ENCODE measurements at regions not wholly inside any gene's neighbourhood (a gene's known extent, or its start where the extent isn't known, plus 50 kb on each side); places are given as distances from the start of the nearest gene placed in this dataset.

DNA sequence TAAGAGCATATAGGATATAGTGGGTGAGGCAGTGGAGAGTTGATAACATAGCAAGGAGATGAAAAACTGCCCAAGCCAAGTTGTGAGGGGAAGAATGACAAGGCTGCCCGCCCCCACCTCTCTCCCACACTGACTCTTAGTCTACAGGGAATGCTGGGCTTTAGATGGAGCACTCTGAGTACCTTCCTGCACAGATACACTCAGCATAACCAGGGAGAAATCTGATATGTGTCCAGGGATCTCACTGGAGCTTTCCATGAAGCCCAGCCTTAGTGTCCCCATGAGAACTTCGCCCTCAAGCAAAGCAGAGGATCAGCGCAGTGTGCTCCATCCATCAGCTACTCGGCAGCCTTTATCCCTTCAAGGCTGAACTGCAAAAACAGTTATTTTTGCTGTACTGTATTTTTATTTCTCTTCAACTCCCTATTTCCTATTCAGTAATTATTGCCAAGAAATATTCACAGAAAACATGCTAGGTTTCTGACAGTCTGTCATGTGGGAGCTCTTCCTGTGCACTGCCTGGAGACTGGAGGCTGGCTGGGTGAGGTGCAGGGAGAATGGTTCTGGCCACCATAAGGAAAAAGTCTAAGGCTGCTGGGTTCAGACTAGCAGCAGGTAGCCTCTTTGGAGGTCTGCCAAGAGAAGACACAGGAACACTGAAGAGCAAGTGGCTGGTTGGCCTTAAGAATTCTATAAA lies 475.2 kb upstream of the PPP2R3A start:
- DNase-seq (ENCODE audit: insufficient read length) (no peak), FAIRE-seq (no peak)
- TF ChIP-seq POLR2A (IDR thresholded peaks at IDR 0.05; ENCODE audit: low read depth, low read length): no peak
- TF ChIP-seq TAF1 (IDR thresholded peaks at IDR 0.05; ENCODE audit: borderline replicate concordance, low read depth, low read length): no peak
- no peak for TF ChIP-seq POLR2AphosphoS5 (IDR thresholded peaks at IDR 0.05; ENCODE audit: low read depth, low read length)

DNA sequence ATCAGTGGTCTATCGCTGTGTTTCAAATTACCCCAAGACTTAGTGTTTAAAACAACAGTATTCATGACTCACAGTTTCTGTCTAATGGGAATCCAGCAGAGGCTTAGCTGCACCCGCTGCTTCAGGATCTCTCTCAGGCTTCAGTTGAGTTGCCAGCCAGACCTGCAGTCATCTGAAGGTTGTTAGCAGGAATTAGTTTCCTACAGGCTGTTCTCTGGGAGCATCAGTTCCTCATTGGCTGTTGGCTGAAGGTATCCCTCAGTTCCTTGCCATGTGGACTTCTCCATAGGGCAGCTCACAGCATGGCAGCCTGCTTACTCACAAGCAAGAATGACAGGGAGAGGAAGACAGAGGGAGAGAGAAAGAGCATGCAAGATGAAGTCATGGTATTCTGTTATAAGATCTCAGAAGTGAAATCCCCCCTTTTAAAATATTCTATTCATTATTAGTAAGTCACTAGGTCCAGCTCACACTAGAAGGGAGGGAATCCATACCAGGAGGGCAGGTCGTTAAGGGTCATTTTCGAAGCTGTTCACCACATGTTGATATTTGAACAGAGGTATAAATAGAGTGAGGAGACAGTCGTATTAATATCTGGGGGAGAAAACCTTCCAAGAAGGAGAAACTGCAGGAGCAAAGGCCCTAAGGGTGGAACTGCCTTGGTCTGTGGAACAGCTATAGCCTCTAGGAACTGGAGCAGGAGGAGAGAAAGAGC lies 473.9 kb upstream of the PPP2R3A start:
- no peak for DNase-seq (ENCODE audit: insufficient read length)
- no peak for FAIRE-seq
- TF ChIP-seq POLR2A (IDR thresholded peaks at IDR 0.05; ENCODE audit: low read depth, low read length) (no peak), POLR2AphosphoS5 (IDR thresholded peaks at IDR 0.05; ENCODE audit: low read depth, low read length) (no peak), TAF1 (IDR thresholded peaks at IDR 0.05; ENCODE audit: borderline replicate concordance, low read depth, low read length) (no peak)

DNA sequence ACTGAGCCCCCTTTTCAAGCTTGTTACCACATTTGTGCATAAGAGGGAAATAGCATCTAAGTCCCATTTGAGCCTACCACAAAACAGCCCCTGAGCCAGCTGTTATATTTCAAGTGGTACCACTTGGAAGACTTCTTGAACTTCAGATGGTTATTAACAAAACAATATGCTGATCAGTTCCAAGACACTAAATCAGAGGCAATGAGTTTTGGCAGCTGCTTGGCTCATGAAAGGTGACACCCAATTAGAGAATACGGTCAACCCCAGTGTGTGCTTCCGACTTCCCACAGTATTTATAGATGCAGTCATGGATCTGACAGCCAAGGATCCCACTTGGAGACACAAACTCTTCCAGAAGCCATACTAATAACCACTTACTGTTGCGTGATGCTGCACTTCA lies 469.6 kb upstream of the PPP2R3A start:
- TF ChIP-seq POLR2A (IDR thresholded peaks at IDR 0.05; ENCODE audit: low read depth, low read length) (no peak), TAF1 (IDR thresholded peaks at IDR 0.05; ENCODE audit: borderline replicate concordance, low read depth, low read length) (no peak), POLR2AphosphoS5 (IDR thresholded peaks at IDR 0.05; ENCODE audit: low read depth, low read length) (no peak)
- no peak for DNase-seq (ENCODE audit: insufficient read length)

DNA sequence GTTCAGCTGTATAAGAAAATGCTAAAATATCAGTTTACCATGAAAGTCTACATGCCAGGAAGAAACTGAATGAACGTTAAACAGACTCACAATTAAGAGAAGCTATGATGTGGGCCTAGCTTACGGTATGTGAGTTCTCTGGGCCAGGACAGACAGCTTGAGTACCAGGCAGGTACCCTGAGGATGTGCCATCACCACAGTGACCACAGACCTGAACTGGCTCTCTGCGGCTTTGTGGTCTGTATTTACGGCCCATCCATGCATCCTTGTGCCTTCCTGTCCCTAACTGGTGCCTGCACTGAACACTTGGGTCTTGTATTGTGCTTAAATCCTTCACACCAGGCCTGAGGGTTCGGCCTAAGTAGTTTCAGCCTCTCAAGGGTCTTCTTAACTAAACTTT lies 467.5 kb upstream of the PPP2R3A start:
- DNase-seq (ENCODE audit: insufficient read length) (no peak), FAIRE-seq (no peak)
- no peak for TF ChIP-seq TAF1 (IDR thresholded peaks at IDR 0.05; ENCODE audit: borderline replicate concordance, low read depth, low read length)
- no peak for TF ChIP-seq POLR2AphosphoS5 (IDR thresholded peaks at IDR 0.05; ENCODE audit: low read depth, low read length)
- no peak for TF ChIP-seq POLR2A (IDR thresholded peaks at IDR 0.05; ENCODE audit: low read depth, low read length)

More for the DNA sequence above, 469.6 kb upstream of the PPP2R3A start:
- FAIRE-seq: no peak

DNA sequence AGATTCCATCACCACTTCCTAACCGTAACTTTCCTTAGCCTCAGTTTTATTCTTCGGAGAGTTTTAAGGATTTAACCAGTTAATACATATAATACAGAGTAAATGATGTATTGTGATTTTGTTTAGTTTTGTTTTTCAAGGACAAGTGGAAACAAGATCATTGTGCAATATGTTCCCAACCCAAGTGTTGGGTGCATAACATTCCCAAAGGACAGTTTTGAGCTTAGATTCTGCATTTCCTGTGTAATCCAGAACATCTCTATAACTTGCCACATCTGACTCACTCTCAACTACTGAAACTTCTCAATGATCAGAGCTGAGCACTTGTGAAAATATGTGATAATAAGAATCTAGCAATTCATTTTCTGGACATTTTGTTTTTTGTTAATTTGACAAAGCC lies 466.1 kb upstream of the PPP2R3A start:
- no peak for FAIRE-seq
- TF ChIP-seq POLR2A (IDR thresholded peaks at IDR 0.05; ENCODE audit: low read depth, low read length) (no peak), TAF1 (IDR thresholded peaks at IDR 0.05; ENCODE audit: borderline replicate concordance, low read depth, low read length) (no peak), POLR2AphosphoS5 (IDR thresholded peaks at IDR 0.05; ENCODE audit: low read depth, low read length) (no peak)

DNA sequence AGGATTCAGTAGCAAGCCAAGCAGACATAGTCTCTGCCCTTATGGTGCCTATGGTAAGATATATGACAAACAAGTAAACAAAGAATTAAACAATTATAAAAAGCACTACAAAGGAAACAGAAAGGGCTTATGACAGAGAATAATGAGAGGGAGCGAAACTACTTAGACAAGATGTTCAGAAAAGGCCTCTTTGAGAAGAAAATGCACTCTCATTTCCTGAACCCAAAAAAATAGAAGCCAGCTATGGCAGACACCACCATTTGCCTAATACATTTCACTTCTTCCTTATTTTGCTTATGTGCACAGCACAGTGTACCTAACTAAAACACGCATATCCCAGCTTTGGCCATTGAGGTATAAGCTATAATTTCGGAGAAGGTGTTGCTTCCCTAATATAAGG lies 465.5 kb upstream of the PPP2R3A start:
- FAIRE-seq: no peak
- no peak for DNase-seq (ENCODE audit: insufficient read length)
- TF ChIP-seq POLR2AphosphoS5 (IDR thresholded peaks at IDR 0.05; ENCODE audit: low read depth, low read length): no peak
- no peak for TF ChIP-seq TAF1 (IDR thresholded peaks at IDR 0.05; ENCODE audit: borderline replicate concordance, low read depth, low read length)
- TF ChIP-seq POLR2A (IDR thresholded peaks at IDR 0.05; ENCODE audit: low read depth, low read length): no peak

More for the DNA sequence above, 466.1 kb upstream of the PPP2R3A start:
- DNase-seq (ENCODE audit: insufficient read length): no peak

DNA sequence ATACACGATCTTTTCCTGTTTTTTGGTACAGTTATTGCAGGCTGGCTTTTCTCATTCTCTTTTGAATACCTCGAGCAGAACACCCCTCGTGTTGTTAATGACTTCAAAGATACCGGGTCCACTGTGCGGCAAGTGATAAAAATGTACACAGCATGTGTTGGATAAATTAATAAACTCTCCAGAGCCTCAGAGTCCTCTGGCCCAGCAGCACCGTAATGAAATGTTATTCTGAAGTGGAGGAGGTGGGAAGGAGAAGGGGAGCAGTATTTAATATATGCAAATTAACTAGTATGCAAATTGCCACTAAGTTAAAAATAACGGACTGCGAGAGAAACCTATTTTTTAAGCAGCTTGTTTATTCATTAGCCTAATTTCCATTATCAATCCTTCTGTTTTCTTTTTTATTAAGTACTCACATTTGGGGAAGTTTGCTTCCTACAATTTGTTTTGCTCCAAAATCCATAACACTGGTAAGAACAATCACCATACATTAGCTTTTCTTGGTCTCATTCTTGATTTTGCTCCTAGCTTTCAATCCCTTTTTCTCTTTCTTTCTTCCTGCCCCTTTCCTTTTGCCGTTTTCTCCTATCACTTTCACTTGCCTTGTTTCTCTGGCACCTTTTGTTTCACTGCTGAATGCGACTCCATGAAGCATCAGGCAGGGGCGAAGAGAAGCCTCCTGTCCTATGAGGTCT lies 462.3 kb upstream of the PPP2R3A start:
- FAIRE-seq (no peak), DNase-seq (ENCODE audit: insufficient read length) (no peak)
- TF ChIP-seq POLR2A (IDR thresholded peaks at IDR 0.05; ENCODE audit: low read depth, low read length) (no peak), TAF1 (IDR thresholded peaks at IDR 0.05; ENCODE audit: borderline replicate concordance, low read depth, low read length) (no peak), POLR2AphosphoS5 (IDR thresholded peaks at IDR 0.05; ENCODE audit: low read depth, low read length) (no peak)

DNA sequence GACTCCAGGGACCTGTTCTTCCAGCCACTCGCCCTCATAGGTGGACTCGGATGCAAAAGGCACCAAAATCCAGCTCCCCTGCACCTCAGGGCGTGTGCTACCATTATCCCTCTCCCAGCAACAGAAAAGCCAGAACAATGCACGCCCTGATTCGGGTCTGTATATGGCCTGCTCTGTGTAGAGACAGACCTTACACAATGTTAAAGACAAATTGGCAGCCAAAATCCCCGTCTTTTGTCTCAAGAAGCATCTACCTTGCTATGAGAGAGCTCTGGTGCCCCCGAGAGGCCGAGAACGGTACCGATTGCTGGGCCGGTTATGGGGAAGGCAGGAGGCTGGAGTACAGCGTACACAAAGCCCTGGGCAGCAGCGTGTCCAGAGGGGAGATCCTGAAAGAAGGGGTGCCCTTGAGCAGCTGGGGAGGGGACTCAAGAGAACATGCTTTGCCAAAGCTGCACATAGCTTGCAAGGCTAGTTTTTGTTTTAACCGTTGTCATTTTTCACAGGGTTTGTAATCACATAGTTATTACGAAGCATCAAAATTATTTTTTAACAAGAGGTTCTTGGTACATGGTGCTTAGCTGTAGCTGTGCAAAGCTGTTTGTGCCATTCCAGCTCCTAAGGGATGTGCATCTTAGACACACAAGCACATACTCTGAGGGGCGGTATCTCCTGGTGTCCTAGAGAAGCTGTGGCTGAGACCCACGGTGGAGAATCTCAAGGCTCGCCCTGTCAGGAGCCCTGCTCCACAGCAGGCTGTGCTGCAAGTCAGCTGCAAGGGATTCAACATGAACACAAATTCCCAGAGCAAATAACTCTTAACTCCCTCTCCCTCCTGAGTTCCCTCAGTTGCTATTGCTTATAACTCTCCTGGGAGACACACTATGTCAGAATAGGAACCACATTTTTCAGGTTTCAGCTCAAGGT lies 461.5 kb upstream of the PPP2R3A start:
- FAIRE-seq (peak; percentile 76), DNase-seq (ENCODE audit: insufficient read length) (peak; percentile 11)
- no peak for TF ChIP-seq TAF1 (IDR thresholded peaks at IDR 0.05; ENCODE audit: borderline replicate concordance, low read depth, low read length)
- TF ChIP-seq POLR2A (IDR thresholded peaks at IDR 0.05; ENCODE audit: low read depth, low read length): no peak
- no peak for TF ChIP-seq POLR2AphosphoS5 (IDR thresholded peaks at IDR 0.05; ENCODE audit: low read depth, low read length)

DNA sequence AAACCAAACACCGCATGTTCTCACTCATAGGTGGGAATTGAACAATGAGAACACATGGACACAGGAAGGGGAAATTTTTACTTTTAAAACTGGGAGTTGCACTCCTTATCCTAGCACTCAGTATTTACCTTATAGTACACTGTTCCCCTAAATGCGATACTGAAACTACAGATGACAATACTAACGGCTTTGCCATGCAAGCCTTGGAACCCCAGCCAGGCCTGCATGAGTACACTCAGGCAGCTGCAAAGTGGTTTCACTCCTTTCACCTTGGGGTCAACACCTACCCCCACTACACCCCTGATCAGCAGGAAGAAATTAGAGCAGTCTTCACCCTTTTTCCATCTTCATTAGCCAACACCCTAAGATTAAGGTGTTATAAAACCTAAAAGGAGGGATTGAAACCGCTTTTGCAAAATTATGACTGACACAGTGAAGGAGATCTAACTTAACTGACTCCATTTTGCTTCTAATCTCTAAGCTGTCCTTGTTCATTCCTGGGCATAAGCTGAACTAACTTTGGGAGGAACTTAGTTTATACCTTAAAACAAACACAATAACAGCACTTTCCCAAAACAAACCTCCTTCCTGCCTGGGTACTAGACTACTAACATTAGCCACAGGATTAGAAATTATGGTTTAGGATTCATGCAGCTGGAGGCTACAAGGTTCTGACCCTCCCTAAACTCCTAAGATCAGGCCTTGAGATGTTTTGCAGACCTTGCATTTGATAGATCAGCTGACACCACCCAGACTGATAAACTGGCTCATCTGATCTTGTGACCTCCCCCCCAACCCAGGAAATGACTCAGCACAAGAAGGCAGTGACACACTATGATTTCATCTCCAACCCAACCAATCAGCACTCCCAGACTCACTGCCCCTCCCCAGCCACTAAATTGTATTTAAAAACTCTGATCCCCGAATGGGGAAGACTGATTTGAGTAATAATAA lies 452.1 kb upstream of the PPP2R3A start:
- DNase-seq (ENCODE audit: insufficient read length): no peak
- FAIRE-seq: no peak
- TF ChIP-seq POLR2AphosphoS5 (IDR thresholded peaks at IDR 0.05; ENCODE audit: low read depth, low read length) (no peak), POLR2A (IDR thresholded peaks at IDR 0.05; ENCODE audit: low read depth, low read length) (no peak), TAF1 (IDR thresholded peaks at IDR 0.05; ENCODE audit: borderline replicate concordance, low read depth, low read length) (no peak)

DNA sequence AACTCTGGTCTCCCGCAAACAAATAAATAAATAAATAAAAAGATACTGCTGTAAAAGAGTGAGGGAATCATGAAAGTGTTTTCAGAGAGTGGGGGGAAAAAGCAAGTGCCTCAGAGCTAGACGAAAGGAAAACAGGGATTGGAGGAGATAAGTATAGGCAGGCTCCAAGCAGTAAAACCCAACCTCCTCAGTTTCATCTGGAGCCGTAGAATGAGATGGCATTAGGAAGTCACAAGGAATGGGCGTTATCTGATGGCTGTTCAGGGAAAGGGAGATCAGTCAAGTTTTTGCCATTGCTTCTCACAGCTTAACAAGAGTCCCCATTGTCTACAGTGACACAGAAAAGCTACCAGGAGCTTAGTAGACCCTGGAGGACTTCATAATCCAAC lies 451.5 kb upstream of the PPP2R3A start:
- TF ChIP-seq POLR2A (IDR thresholded peaks at IDR 0.05; ENCODE audit: low read depth, low read length) (no peak), TAF1 (IDR thresholded peaks at IDR 0.05; ENCODE audit: borderline replicate concordance, low read depth, low read length) (no peak), POLR2AphosphoS5 (IDR thresholded peaks at IDR 0.05; ENCODE audit: low read depth, low read length) (no peak)
- no peak for DNase-seq (ENCODE audit: insufficient read length)
- FAIRE-seq: no peak
